Cardiac fibroblast (primary cell): ENCODE measurements at regions not wholly inside any gene's neighbourhood (a gene's known extent, or its start where the extent isn't known, plus 50 kb on each side); places are given as distances from the start of the nearest gene placed in this dataset.

Experiments used
- DNase-seq, 2 donors: peaks; one replicate each; pipeline versions ENCODE4 v3.0.0 to v3.0.0-alpha.2; 2010; ENCODE audit warnings: low read depth in 2 of 2
- H3K4me3 ChIP-seq, 2 donors: replicated peaks in 1 of 2; 1 replicate in 1 of 2; 2 replicates in 1 of 2; pipeline ENCODE4 v1.5.1; 2011; ENCODE audit warnings: low read depth in 2 of 2, low read length in 2 of 2, mild to moderate bottlenecking in 2 of 2, moderate library complexity in 1 of 2
- CTCF ChIP-seq: IDR thresholded peaks from one replicate; pipeline ENCODE4 v1.5.1; 2011; ENCODE audit warnings: low read depth, mild to moderate bottlenecking, low read length, inconsistent platforms

DNA sequence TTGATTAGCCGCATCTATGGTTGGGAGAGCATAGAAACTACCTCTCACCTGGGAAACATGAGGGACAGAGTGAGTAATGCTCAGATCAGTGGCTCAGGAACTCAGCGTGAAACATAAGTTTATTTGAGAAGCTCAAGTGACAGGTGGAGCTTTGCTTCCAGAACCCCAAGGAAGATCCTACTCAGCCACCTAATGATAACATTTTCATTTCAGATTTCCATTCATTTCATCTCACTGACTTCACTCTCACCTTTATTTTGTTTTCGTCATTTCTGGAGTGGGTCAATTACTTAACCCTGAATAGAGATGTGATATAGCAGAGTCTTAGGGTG lies 145.5 kb upstream of the DUSP10 start:
- DNase-seq: no peak
- TF ChIP-seq CTCF: no peak

GRCh38 chr1:221886743-221887414 lies 145.0 kb upstream of the DUSP10 start:
- DNase-seq: peak; percentile 83 to 89
- no peak for TF ChIP-seq CTCF
- no peak overlapping the region for H3K4me3 ChIP-seq

More for the DNA sequence above, 145.5 kb upstream of the DUSP10 start:
- no peak overlapping the region for H3K4me3 ChIP-seq

DNA sequence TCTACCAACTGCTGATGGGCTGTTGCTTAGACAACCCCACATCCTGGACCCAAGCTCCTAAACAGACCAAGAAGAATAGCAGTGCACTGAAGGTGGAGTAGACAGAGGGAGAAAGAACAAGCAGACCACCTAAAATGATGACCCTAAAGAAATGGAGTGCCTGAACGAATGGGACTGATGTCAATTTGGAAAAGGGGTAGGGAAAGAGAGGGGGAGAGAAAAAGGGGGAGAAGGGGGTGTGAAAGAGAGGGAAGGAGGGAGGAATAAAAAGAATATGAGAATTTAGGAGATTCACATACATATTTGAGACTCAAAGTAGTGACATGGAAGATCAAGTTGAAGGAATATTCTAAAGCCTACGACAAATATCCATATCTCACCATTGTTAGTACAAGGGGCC lies 144.4 kb upstream of the DUSP10 start:
- TF ChIP-seq CTCF: no peak
- DNase-seq: no peak
- no peak overlapping the region for H3K4me3 ChIP-seq

GRCh38 chr1:221884821-221885220 lies 142.9 kb upstream of the DUSP10 start:
- no peak overlapping the region for H3K4me3 ChIP-seq
- TF ChIP-seq CTCF: no peak
- DNase-seq: peak in 1 of 2 donors; percentile 49

DNA sequence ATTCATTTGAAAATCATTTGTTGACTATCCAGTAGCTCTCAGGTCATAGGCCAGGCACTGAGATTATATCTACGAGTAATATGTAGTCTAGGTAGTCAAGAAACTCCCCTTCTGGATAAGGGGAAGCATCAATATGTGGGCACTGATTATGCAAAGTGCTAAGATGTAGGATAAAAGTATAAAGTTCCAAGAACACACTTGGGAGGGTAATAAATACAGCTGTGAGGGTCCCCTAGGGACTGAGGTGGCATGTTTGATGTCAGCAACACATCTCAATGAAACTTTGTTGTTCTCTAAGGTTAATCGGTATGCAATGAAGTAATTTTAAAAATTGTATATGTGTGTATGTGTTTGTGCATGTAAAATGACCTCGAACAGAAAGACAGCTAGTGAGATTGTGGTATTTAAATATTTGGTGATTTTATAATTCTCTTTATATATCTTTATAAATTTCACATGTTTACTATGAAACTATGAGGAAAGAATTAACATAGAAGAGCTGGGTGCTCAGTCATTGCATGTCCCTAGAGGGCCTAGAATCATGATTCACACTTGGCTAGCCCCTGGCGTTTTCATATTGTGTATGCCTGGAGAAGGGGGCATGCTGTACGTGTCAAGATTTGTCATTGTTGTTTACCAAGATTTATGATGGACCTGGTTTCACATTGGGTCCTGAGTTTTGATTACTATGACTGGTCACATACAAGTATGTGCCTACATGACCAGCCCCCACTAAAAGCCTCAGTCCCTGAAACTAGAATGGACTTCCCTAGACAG lies 140.1 kb upstream of the DUSP10 start:
- TF ChIP-seq CTCF: no peak
- no peak overlapping the region for H3K4me3 ChIP-seq
- DNase-seq: peak in 1 of 2 donors; percentile 67

- peak in 1 of 2 donors; percentile 37 for DNase-seq
- TF ChIP-seq CTCF: no peak
These were observed 138.3 kb upstream of the DUSP10 start for GRCh38 chr1:221880182-221880581.

More at GRCh38 chr1:221880182-221880581, 138.3 kb upstream of the DUSP10 start:
- H3K4me3 ChIP-seq: no peak overlapping the region
